Prostate gland (tissue), 2 donors: ENCODE measurements at regions not wholly inside any gene's neighbourhood (a gene's known extent, or its start where the extent isn't known, plus 50 kb on each side); places are given as distances from the start of the nearest gene placed in this dataset.

Source experiments
- DNase-seq: peaks from one replicate; pipeline ENCODE4 v3.0.0-alpha.2; 2019; ENCODE audit warnings: low spot score
- H3K27ac ChIP-seq, 2 donors: fragments of 200-600 bp; sonication (generic); 2 replicates each; pipeline ENCODE4 v1.5.1; 2017 to 2019
- H3K27me3 ChIP-seq: fragments of 200-600 bp; sonication (generic); replicated peaks from 2 replicates; pipeline ENCODE4 v1.5.1; 2019; ENCODE audit not compliant: insufficient read depth
- H3K36me3 ChIP-seq, 2 donors: fragments of 200-600 bp; sonication (generic); 1 replicate in 1 of 2; 2 replicates in 1 of 2; pipeline versions ENCODE4 v1.5.1 to v1.8.1; 2017 to 2019
- H3K4me1 ChIP-seq: fragments of 200-600 bp; sonication (generic); replicated peaks from 2 replicates; pipeline ENCODE4 v1.5.1; 2019
- H3K4me3 ChIP-seq, 2 donors: fragments of 200-600 bp; sonication (generic); 2 replicates each; pipeline ENCODE4 v1.5.1; 2017 to 2019
- H3K9me3 ChIP-seq: fragments of 200-600 bp; sonication (generic); 2 replicates; pipeline ENCODE4 v1.5.1; 2017
- POLR2A ChIP-seq: fragments of 450-650 bp; IDR thresholded peaks from one replicate; pipeline ENCODE4 v1.6.1; 2016; ENCODE audit warnings: antibody characterized with exemption, mild to moderate bottlenecking
- POLR2AphosphoS5 ChIP-seq: sonication (generic); formaldehyde crosslinking; IDR thresholded peaks from one replicate; pipeline ENCODE4 v1.6.1; 2017; ENCODE audit warnings: antibody characterized with exemption
- WGBS: methylation state at CpG from one replicate; pipeline ENCODE4 v1.1.5; 2018; 5-methylcytosine and 5-hydroxymethylcytosine counted together
- intact Hi-C: fragments of 100-400 bp; cut with DNase I; formaldehyde crosslinking; loops from one replicate; pipeline ENCODE4 v1.14.2; 2022
- TF ChIP-seq, protein P1 (sequence below), 4 experiments: fragments of 200-600 bp in 2 of 4; fragments of 450-650 bp in 2 of 4; sonication (generic) in 2 of 4; IDR thresholded peaks; 1 replicate in 3 of 4; 2 replicates in 1 of 4; pipeline ENCODE4 v1.5.1; 2016 to 2019; ENCODE audit warnings: antibody characterized with exemption in 4 of 4, mild to moderate bottlenecking in 2 of 4, moderate library complexity in 2 of 4

DNA sequence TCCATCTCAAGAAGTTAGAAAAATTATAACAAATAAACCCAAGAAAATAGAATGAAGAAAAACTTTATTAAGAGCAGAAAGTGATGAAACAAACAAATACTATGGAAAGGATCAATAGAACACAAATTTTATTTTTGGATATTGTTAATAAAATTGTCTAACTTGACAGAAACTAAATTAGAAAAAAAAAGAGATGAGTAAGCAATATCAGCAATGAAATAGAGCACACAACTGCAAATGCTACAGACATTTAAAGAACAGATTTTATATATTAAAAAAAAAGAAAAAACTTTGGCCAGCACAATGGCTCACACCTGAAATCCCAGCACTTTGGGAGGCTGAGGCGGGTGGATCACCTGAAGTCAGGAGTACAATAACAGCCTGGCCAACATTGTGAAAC is 628.0 kb downstream of the EPHA7 start:
- intact Hi-C loops, result no loop called here

DNA sequence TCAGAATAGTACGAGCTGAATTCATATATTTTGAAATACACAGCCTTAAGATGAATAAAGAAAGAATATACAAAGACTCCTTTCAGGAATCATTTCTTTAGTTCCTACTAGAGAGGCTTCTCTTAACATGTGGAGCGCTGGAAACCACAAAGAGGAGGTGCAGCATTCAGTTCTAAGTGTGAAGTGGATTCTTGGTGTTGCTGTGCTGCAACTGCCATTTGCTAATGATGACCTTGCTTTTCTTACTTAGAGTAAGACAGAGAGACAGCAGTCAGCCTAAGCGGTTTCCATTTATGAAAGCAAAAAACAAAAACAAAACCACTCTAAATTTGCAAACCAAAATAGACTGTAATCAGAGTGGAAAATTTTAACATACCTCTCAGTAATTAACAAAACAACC is 629.0 kb downstream of the EPHA7 start:
- intact Hi-C loops, result no loop called here
- Histone ChIP-seq H3K9me3 (no peaks in the 10 kb centered on the region), H3K4me1 (no peaks in the 10 kb centered on the region), H3K27me3 (no peaks in the 10 kb centered on the region), H3K4me3 (no peak overlapping the region), H3K27ac (no peak overlapping the region), H3K36me3 (no peaks in the 10 kb centered on the region)
- WGBS, result 77% methylated on average over 3 of the region's 3 CpGs
- DNase-seq, result no peak
- TF ChIP-seq POLR2AphosphoS5 (no peak), POLR2A (no peak)
- TF ChIP-seq, protein P1, sequence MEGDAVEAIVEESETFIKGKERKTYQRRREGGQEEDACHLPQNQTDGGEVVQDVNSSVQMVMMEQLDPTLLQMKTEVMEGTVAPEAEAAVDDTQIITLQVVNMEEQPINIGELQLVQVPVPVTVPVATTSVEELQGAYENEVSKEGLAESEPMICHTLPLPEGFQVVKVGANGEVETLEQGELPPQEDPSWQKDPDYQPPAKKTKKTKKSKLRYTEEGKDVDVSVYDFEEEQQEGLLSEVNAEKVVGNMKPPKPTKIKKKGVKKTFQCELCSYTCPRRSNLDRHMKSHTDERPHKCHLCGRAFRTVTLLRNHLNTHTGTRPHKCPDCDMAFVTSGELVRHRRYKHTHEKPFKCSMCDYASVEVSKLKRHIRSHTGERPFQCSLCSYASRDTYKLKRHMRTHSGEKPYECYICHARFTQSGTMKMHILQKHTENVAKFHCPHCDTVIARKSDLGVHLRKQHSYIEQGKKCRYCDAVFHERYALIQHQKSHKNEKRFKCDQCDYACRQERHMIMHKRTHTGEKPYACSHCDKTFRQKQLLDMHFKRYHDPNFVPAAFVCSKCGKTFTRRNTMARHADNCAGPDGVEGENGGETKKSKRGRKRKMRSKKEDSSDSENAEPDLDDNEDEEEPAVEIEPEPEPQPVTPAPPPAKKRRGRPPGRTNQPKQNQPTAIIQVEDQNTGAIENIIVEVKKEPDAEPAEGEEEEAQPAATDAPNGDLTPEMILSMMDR (IDR thresholded peaks at IDR 0.05), result no peak

More for the DNA sequence above, 628.0 kb downstream of the EPHA7 start:
- no peaks in the 10 kb centered on the region for H3K36me3 ChIP-seq
- TF ChIP-seq POLR2AphosphoS5 (no peak), POLR2A (no peak)
- TF ChIP-seq, protein P1 (IDR thresholded peaks at IDR 0.05), result no peak
- H3K9me3 ChIP-seq, result no peaks in the 10 kb centered on the region
- H3K27ac ChIP-seq, result no peak overlapping the region
- H3K4me3 ChIP-seq, result no peak overlapping the region
- DNase-seq, result no peak
- no peaks in the 10 kb centered on the region for H3K27me3 ChIP-seq
- H3K4me1 ChIP-seq, result no peaks in the 10 kb centered on the region
- 100% methylated on average over 1 of the region's 1 CpG for WGBS

DNA sequence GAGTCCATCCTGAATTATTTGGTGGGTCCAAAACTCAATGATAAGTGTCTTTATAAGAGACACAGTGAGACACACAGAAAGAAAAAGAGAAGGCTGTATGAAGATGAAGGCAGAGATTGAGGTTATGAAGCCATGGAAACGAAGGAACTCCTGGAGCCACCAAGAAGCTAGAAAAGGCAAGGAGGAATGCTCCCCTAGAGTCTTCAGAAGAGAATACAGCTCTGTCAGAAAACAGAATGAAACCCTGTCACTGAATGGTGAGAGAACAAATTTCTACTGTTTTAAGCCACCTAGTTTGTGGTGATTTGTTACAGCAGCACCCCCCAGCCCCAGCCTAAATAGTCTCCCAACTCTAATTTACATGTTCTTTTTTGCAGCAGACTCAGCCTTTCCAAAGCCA is 635.1 kb downstream of the EPHA7 start:
- no peak for DNase-seq
- Histone ChIP-seq H3K36me3 (no peaks in the 10 kb centered on the region), H3K27ac (no peak overlapping the region), H3K9me3 (no peaks in the 10 kb centered on the region), H3K4me3 (no peak overlapping the region), H3K27me3 (no peaks in the 10 kb centered on the region), H3K4me1 (no peaks in the 10 kb centered on the region)
- TF ChIP-seq POLR2A (no peak), POLR2AphosphoS5 (no peak)
- TF ChIP-seq, protein P1 (IDR thresholded peaks at IDR 0.05), result no peak
- intact Hi-C loops, result no loop called here
- WGBS, result 75% methylated on average over 1 of the region's 1 CpG

DNA sequence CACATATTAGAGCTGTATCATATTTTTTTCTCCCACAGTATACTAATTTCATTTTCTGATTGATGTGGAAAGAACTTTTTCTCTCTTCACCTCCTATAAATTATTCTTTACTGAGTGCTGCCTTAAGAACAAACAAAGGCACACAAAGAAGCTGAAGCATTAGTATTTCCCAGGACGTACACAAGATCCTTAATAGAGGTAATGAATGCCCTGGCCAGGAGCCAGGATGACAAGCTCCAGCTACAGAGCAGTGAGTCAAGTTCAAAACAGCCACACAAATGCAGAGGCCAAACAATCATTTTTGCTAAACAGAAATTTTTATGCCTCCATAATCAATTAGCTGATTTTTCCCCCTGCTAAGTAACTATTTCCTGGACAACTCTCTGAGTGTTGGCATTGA is 639.6 kb downstream of the EPHA7 start:
- intact Hi-C loops, result no loop called here
- DNase-seq, result peak; percentile 7
- TF ChIP-seq POLR2A, result no peak
- TF ChIP-seq, protein P1 (IDR thresholded peaks at IDR 0.05), result no peak
- no peak overlapping the region for H3K4me3 ChIP-seq
- H3K27me3 ChIP-seq, result no peaks in the 10 kb centered on the region
- H3K36me3 ChIP-seq, result no peaks in the 10 kb centered on the region
- H3K4me1 ChIP-seq, result no peaks in the 10 kb centered on the region
- H3K27ac ChIP-seq, result no peak overlapping the region
- WGBS, result 9% methylated on average over 1 of the region's 1 CpG
- no peaks in the 10 kb centered on the region for H3K9me3 ChIP-seq

DNA sequence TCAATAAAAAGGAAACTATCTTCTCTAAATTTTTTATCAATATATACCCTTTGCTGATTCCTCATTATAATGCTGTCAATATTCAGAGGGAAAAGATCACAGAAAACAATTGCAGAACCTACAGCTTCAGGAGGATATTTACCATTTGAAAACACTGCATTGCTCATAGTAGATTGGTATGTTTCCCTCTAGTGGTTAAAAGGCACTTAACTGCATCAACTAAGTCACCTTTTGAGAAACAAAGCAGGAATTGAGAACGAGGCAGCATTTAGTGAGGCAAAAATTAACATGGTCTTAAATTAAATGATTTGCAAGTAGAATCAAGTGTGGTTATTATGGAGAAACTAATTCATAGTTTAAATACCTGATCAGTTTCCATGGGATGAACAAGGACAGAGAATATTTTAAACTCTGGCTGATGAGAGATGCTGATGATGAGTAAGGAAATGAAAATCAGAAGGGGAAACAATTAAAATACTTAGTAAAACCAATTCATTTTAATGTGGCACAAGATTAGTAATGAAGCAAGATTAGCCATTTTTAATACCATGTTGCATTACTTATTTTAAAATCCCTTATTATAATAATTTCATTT is 642.1 kb downstream of the EPHA7 start:
- no peaks in the 10 kb centered on the region for H3K4me1 ChIP-seq
- H3K9me3 ChIP-seq, result no peaks in the 10 kb centered on the region
- no peak overlapping the region for H3K27ac ChIP-seq
- no peak for DNase-seq
- H3K4me3 ChIP-seq, result no peak overlapping the region
- intact Hi-C loops, result no loop called here
- no peak for TF ChIP-seq POLR2AphosphoS5
- TF ChIP-seq, protein P1 (IDR thresholded peaks at IDR 0.05), result peak in 3 of 4 experiments; percentile 23 to 36 (median 32)
- 45% methylated on average over 1 of the region's 1 CpG for WGBS
- no peaks in the 10 kb centered on the region for H3K36me3 ChIP-seq
- H3K27me3 ChIP-seq, result no peaks in the 10 kb centered on the region
